ENCODE measurements at regions not wholly inside any gene's neighbourhood (a gene's known extent, or its start where the extent isn't known, plus 50 kb on each side); places are given as distances from the start of the nearest gene placed in this dataset.
A peak's percentile ranks its signal among the peaks of the same experiment; 100 is the strongest.
"Not testable (repeated sequence)": the region's sequence is repeated elsewhere in the genome, so short reads cannot be mapped to it uniquely, and the experiment has no call there.

DNA sequence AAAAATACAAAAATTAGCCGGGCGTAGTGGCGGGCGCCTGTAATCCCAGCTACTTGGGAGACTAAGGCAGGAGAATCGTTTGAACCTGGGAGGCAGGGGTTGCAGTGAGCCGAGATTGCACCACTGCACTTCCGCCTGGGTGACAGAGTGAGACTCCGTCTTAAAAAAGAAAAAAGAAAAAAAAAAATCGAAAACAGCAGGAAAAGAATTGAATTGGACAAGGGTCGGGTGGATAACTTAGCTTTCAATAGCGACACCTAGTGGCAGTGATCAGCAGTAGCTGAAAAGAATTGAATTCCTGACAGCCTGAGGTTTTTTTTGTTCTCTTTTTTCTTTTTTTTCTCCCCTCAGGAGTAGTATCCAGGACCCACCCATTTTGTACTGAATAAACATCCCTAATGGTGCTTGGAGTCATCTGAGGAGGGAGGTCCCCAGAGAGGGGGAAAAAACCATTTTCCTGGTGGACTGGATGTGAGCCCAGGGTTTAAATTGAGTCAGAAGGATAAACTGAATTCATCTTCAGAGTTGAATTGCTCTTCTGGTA, 55.1 kb downstream of the CYCS start:
- peak; percentile 1 to 52 (median 20) for DNase-seq (ENCODE audit: low read depth in 2 of 3, low spot score in 1 of 3)

GRCh38 chr7:25068502-25069213, 56.4 kb downstream of the CYCS start:
- DNase-seq (ENCODE audit: low read depth in 2 of 3, low spot score in 1 of 3): no peak

DNA sequence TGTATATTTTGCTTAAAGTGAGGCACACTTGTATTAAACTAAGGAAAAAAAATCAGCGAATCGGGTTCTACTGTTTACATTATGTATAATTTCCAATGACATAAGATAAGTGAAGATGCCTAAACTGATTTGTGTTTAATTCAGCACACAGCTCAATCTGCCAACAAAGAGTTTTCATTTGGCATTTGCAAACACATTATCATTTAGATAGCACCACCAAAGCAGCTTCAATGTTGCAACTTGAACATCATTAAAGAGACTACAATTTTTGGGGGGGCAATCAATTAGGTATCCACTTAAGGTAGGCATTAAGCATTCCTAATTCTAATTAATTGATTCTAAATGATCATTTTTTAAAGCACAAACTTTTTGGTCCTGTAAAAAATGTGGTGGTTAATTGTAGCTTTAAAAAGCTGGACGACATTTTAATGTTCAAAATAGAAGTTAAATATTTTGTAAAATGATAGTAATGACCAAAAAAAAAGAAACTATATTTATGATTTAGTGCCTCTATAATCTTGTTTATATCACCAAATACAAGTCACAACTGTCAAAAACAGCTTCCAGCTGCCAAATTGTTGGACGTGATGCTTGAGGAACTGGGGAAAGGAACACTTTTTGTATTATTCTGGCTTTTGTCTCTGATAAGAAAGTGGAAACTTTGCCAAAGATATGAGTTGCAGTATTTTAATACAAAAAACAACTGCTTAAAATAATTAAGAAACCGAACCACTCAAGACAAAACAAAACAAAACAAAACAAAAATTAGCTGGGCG, 57.1 kb downstream of the CYCS start:
- no peak for DNase-seq (ENCODE audit: low read depth in 2 of 3, low spot score in 1 of 3)

- no peak for DNase-seq (ENCODE audit: low read depth in 2 of 3, low spot score in 1 of 3)
Observed at GRCh38 chr7:25066253-25066652, 58.8 kb downstream of the CYCS start.

DNA sequence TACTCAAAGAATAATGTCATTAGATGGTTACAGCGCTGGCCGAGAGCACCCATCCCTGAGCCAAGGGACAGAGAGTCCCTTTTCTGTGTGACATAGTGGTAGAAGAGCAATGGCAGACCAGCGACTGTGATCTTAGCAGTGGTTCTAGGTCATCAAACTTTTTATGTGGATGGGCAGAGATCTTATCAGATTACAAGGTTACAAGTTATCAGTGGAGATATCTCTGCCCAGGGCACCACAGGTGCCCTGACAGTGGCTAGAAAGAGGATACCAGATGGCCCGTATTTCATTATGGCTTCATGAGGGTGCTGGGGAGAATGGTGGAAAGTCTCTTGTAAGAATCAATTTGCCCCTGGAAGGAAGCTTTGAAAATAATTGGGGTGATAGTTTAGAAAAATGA, 62.7 kb downstream of the CYCS start:
- no peak for DNase-seq (ENCODE audit: low read depth in 2 of 3, low spot score in 1 of 3)

- DNase-seq (ENCODE audit: low read depth in 2 of 3, low spot score in 1 of 3): no peak
Observed at GRCh38 chr7:25060487-25061055, 64.5 kb downstream of the CYCS start.

DNA sequence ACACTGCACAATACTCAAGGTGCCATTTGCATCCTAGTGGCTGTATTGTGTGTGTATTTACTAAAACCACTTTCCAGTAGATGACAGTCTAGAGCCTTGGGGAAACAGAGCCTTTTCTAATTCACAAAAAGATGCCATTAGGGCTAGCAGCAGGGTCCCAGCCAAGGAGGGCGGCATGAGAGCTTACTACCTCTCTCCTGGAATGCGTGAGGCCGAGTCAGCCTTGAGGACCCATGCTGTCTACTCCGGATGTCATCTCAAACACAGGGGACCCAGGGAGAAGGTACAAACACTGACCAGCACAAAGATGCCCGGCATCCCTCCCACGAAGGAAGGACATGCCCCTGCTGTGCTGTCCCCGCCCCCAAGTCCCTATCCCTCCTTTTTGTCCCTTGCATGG, 65.5 kb downstream of the CYCS start:
- no peak for DNase-seq (ENCODE audit: low read depth in 2 of 3, low spot score in 1 of 3)

DNA sequence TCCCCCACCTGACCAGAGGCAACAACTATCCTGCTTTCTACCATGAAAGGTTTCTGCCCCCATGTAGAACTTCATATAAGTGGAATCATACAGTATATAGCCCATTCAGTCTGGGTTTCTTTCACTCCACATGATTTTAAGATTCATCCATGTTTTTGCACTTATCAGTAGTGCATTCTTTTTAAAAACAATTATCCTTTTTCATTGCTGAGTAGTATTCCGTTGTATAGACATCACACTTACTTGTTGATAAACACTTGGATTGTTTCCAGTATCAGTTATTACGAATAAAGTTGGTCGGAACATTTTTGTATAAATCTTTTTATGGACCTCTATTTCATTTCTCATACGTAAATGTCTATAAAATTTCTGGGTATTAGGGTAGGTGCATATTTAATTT, 68.7 kb downstream of the CYCS start:
- DNase-seq (ENCODE audit: low read depth in 2 of 3, low spot score in 1 of 3): no peak

- DNase-seq (ENCODE audit: low read depth in 2 of 3, low spot score in 1 of 3): no peak
Observed at GRCh38 chr7:25055520-25056220, 69.4 kb downstream of the CYCS start.

- DNase-seq (ENCODE audit: low read depth in 2 of 3, low spot score in 1 of 3): no peak
Observed at GRCh38 chr7:25054819-25055519, 70.1 kb downstream of the CYCS start.

GRCh38 chr7:25050223-25050622, 70.2 kb upstream of the OSBPL3 start:
- DNase-seq (ENCODE audit: low read depth in 2 of 3, low spot score in 1 of 3): no peak

DNA sequence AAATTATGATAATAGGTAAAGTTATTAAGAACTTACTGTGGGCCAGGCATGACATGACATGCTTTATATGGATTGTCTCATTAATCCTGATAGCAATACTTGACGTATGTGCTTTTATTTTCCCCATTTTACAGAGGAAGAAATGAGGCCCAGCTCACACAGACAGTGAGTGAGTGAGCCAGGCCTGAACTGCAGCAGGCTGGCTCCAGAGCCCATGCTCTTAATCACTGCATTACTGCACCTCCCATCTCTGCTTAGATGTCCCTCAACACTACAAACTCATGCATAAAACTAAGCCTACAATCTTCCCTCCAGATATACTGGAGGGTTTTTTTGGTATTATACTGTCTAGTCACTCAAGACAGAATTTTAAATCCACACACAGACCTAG, 68.5 kb upstream of the OSBPL3 start:
- no peak for DNase-seq (ENCODE audit: low read depth in 2 of 3, low spot score in 1 of 3)

DNA sequence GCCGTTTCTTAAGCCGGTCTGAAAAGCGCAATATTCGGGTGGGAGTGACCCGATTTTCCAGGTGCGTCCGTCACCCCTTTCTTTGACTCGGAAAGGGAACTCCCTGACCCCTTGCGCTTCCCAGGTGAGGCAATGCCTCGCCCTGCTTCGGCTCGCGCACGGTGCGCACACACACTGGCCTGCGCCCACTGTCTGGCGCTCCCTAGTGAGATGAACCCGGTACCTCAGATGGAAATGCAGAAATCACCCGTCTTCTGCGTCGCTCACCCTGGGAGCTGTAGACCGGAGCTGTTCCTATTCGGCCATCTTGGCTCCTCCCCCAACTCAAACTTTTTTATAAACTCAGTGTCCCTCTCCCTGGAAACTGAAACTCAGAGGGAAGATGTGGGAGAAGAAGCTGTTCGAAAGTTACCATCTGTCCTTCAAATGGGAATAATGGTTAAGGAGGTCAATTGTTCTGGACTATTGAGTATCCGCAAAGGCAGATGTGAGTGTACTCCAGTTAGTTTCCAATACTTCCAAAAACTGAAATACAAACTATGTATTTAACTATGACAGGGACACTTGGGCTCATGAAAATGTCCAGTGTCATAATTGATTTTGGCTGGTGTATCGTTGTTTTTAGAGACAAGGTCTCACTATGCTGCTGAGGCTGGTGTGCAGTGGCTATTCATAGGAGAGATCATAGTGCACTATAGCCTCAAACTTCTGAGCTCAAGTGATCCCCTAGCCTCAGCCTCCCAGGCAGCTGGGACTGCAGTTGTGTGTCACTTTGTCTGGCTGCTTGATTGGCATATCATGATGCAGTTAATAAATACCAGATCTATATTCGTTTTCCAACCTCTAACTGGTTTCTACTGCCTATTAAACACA, 67.8 kb upstream of the OSBPL3 start:
- not testable (repeated sequence) for DNase-seq (ENCODE audit: low read depth in 2 of 3, low spot score in 1 of 3)

- DNase-seq (ENCODE audit: low read depth in 2 of 3, low spot score in 1 of 3): no peak
Observed at GRCh38 chr7:25037325-25037724, 57.3 kb upstream of the OSBPL3 start.

- no peak for DNase-seq (ENCODE audit: low read depth in 2 of 3, low spot score in 1 of 3)
Observed at GRCh38 chr7:25035274-25035673, 55.3 kb upstream of the OSBPL3 start.

DNA sequence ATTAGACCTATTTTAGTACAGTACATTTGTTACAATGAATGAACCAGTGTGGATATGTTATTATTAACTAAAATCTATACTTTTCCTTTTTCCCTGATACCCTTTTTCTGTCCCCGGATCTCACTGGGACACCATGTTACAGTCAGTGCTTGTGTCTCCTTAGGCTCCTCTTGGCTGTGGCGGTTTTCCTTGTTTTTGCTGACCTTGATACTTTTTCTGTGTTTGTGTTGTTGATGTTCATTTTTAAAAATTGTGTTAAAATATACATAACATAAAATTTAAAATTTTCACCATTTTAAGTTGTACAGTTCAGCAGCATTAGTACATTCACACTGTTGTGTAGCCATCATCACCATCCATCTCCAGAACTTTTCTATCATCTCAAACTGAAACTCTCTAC, 54.2 kb upstream of the OSBPL3 start:
- DNase-seq (ENCODE audit: low read depth in 2 of 3, low spot score in 1 of 3): no peak

DNA sequence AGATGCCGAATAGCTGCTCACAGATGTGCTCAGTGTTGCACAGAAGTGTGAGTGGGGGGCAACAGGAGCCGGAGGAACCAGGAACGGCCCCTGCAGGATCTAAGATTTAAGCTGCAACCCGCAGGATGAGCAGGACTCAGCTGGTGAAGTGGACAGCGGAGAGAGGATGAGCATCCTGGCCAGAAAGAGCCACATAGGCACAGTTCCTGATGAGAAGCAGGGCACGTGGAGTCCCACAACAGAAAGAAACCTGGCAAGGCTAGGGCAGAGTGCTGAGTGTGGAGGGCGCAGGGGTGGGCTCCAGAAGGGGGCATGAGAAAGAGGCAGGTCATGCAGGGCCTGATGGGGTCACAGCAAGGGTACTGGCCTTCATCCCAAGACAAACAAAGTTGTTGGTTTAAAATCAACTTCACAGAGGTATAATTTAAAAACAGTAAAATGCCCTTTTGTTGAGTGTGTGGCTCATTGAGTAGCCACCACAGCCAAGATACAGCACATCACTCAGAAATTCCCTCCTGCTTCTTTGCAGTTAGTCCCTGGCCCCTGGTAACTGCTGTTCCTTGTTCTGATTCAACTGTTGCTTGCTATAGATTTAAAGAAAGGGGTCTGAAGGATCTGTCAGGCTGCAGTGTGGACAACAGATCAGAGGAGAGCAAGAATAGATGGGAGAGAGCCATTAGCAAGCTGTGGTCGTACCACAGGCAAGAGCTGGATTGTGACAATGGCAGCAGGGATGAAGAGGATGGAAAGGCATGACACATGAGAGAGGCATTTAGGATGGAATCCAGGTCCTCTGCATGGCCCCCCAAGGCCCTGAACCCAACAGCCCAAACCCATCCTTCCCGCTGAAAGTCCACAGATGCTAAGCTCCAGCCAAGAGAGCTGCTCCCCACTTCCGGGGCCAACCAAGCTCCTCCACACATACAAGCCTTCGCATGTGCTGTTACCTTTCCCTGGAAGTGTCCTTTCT, 53.1 kb upstream of the OSBPL3 start:
- DNase-seq (ENCODE audit: low read depth in 2 of 3, low spot score in 1 of 3): no peak

DNA sequence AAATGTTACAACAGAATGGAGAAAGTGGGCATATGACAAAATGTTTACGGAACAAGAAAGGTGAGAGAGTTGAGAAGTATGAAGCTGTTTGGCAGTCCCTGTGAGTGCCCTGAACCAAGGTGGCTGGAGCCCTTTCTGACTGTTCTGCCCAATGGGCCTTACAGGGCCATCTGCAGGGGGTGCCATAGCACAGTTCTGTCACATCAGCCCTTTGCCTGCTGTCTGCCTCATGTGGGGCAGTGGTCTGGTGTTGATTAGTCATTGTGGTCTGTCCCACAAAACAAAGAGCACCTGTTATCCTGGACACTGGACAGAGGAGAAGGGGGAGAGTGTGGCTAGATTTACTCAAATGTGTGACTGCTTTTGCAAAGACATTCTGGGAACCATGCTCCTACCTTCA, 51.5 kb upstream of the OSBPL3 start:
- no peak for DNase-seq (ENCODE audit: low read depth in 2 of 3, low spot score in 1 of 3)

DNA sequence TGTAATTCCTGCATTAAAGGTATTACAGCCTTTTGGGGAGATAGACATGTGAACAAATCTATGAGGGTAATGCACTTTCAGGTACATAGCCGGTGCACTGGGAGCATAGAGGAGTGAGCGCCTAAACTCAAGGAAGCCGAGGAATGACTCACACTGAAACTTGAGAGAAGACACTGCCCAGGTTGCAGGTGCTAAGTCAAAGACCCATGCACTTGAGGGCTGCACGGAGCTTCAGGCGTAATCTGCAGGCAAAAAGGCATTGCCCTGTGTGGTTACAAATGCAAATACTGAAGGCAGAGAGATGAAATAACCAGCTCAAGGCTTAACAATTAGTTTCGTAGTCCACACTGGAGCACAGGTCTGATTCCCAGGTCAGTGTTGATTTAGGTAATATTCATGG, 51.0 kb upstream of the OSBPL3 start:
- DNase-seq (ENCODE audit: low read depth in 2 of 3, low spot score in 1 of 3): no peak

Measured in stimulated activated CD4-positive, alpha-beta T cell treated with anti-CD3 and anti-CD28 coated beads, Interleukin-12 subunit alpha, Interleukin-12 subunit beta, amount 100 ng/mL, for 48 hours (primary cell).